ENCODE measurements at regions not wholly inside any gene's neighbourhood (a gene's known extent, or its start where the extent isn't known, plus 50 kb on each side); places are given as distances from the start of the nearest gene placed in this dataset.

DNA sequence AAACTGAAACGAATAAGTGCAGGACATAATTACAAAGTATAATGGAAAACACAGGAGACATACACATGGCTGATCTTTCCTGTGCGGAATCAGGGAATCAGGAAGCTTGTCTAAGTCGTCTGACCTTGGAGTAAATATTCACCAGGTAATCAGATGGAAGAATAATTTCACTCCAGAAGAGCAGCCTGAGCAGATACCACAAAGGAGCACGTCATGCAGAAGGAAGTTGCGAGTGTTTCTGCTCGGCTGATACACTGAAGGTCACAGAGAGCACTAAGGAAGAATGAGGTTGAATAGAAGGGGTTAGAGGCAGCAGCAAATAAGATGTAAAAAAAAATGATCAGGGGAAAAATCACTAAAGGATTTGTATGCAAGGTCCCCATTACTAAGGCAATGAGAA lies 122.3 kb upstream of the GPC6 start:
- Mint-ChIP-seq H3K4me3 (no peak overlapping the region), H3K9me3 (peaks cover 0 to 1% (median 0%) of the 10 kb centered on the region in 7 donors), H3K36me3 (no peaks in the 10 kb centered on the region), H3K27me3 (no peaks in the 10 kb centered on the region), H3K4me1 (no peaks in the 10 kb centered on the region), H3K27ac (no peak overlapping the region)
- DNase-seq (no peak), ATAC-seq (ENCODE audit: low read depth in 2 of 2) (no peak)

DNA sequence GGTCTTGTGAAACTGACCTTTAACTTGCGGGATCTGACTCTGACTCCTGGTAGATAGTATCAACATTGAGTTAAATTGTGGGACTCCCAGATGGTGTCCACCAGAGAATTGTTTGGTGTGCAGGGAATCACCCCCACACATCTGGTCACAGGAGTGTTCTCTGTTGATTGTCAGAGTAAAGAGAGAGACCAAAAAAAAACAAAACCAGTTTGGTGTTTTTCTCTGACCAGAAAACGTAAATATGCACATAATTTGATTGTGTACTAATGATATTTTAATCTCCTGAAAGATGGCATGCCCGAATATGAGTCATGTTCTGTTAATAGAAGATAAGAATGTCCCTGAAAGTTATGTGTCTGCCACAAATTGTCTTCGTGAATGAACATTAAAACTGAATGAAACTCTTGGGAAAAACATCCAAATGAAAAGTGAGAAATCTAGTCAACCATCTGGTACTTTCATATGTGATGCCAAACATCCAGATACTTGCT lies 118.5 kb upstream of the GPC6 start:
- ATAC-seq (ENCODE audit: low read depth in 2 of 2) (no peak), DNase-seq (no peak)
- Mint-ChIP-seq H3K4me3 (no peak overlapping the region), H3K4me1 (no peaks in the 10 kb centered on the region), H3K9me3 (peaks cover 0 to 2% (median 0%) of the 10 kb centered on the region in 7 donors), H3K27me3 (no peaks in the 10 kb centered on the region), H3K27ac (no peak overlapping the region), H3K36me3 (no peaks in the 10 kb centered on the region)

DNA sequence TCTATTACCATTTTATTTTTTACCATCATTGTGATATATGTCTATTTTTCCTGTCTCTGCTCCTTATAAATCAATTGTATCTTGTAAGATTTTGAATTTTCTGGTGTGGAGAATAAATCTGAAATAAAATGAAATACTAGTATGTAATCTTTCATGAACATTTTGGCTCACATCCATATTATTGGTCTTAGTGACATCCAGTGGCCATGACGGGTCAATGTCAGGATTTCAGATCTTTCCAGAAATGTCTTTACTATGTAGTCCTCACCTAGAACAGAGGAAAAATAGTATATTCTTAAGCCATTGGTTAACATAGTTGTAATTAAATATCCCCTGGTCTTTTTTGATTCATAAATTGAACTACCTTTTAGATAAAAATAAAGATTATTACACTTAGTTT lies 109.8 kb upstream of the GPC6 start:
- H3K9me3 Mint-ChIP-seq: peaks cover 0 to 13% (median 4%) of the 10 kb centered on the region in 7 donors
- DNase-seq (no peak), ATAC-seq (ENCODE audit: low read depth in 2 of 2) (no peak)
- H3K4me3 Mint-ChIP-seq: no peak overlapping the region
- no peak overlapping the region for H3K27ac Mint-ChIP-seq
- no peaks in the 10 kb centered on the region for H3K27me3 Mint-ChIP-seq
- H3K4me1 Mint-ChIP-seq: no peaks in the 10 kb centered on the region
- H3K36me3 Mint-ChIP-seq: peaks cover 0 to 7% of the 10 kb centered on the region in 2 donors

DNA sequence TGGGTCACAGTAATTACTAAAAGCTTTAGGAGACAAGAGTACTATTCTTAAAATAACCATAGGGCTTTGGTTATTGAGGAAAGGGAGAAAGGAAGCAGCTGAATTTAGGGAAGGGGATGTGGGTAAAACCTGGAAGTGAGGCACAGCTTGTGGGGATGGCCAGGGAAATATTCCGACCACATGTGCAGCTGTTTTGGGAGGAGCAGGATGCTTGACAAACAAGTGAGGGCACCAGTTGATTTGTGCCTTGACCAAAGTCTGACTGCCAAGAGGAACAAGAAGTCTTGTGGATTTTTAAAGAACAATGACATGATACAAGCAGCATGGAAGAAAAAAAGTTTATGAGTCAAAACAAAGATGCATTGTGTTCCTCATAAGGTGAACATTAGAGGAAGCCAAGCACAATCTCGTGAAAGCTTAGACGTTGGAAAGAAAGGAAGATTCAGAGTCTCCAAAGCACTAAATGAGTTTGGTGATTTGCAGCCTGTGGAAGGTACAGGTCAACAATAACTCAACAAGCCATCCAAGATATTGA lies 108.5 kb upstream of the GPC6 start:
- Mint-ChIP-seq H3K27ac (no peak overlapping the region), H3K27me3 (no peaks in the 10 kb centered on the region), H3K4me1 (no peaks in the 10 kb centered on the region), H3K36me3 (peaks cover 0 to 7% of the 10 kb centered on the region in 2 donors), H3K9me3 (peaks cover 0 to 13% (median 5%) of the 10 kb centered on the region in 7 donors), H3K4me3 (no peak overlapping the region)
- DNase-seq (no peak), ATAC-seq (ENCODE audit: low read depth in 2 of 2) (no peak)

DNA sequence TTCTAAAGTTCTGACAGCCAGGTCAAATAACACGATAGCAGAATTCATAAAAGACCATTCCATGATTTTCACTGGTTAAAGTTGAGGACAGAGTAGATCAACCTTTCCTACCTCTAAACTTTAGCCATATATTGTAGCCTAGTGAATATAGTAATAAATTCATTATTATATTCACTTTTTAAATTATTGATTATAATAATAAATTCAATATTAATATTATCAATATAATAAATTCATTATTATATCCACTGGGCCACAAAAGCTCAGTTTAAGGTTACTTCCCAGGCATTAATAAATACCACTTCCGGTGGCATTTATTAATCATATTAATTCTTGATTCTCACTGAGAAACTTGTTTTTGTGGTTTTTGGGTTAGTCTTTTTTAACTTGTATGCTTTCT lies 85.7 kb upstream of the GPC6 start:
- Mint-ChIP-seq H3K27me3 (no peaks in the 10 kb centered on the region), H3K9me3 (peaks cover 0 to 6% (median 2%) of the 10 kb centered on the region in 7 donors), H3K4me1 (no peaks in the 10 kb centered on the region), H3K27ac (no peak overlapping the region), H3K4me3 (no peak overlapping the region), H3K36me3 (no peaks in the 10 kb centered on the region)
- no peak for DNase-seq
- no peak for ATAC-seq (ENCODE audit: low read depth in 2 of 2)

DNA sequence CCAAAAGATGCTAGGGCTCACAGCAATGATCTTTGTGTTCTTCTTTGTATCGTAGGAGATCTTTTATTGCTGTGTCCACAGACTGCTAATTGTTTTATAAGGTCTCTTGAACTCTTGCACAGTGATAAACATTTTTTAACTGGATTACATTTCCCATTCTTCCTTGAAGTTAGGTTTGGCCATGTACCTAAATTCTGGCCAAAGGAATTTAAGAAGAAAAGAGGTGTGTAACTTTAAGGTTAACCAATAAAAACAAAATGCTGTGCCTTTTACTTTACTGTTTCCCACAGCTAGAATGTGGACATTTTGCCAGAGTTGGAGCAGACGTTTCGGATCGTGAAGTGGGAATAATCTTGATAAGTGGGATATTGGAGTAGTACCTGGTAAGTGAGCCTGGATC lies 82.6 kb upstream of the GPC6 start:
- no peak for ATAC-seq (ENCODE audit: low read depth in 2 of 2)

DNA sequence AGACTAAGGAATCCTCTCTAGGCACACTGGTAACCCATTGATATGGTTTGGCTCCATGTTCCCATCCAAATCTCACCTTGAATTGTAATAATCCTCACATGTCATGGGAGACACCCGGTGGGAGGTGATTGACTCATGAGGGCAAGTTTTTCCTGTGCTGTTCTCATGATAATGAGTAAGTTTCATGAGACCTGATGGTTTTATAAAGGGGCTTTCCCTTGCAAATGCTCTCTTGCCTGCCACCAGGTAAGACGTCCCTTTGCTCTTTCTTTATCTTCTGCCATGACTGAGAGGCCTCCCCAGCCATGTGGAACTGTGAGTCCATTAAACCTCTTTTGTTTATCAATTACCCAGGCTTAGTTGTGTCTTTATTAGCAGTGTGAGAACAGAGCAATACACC lies 81.4 kb upstream of the GPC6 start:
- no peak overlapping the region for H3K27ac Mint-ChIP-seq
- ATAC-seq (ENCODE audit: low read depth in 2 of 2): no peak
- no peak for DNase-seq
- H3K9me3 Mint-ChIP-seq: peaks cover 0 to 16% (median 8%) of the 10 kb centered on the region in 7 donors
- no peaks in the 10 kb centered on the region for H3K27me3 Mint-ChIP-seq
- no peaks in the 10 kb centered on the region for H3K4me1 Mint-ChIP-seq
- H3K4me3 Mint-ChIP-seq: no peak overlapping the region
- no peaks in the 10 kb centered on the region for H3K36me3 Mint-ChIP-seq

More for the DNA sequence above, 82.6 kb upstream of the GPC6 start:
- no peak for DNase-seq
- Mint-ChIP-seq H3K27ac (no peak overlapping the region), H3K9me3 (peaks cover 0 to 13% (median 7%) of the 10 kb centered on the region in 7 donors), H3K4me1 (no peaks in the 10 kb centered on the region), H3K4me3 (no peak overlapping the region), H3K27me3 (no peaks in the 10 kb centered on the region), H3K36me3 (no peaks in the 10 kb centered on the region)

DNA sequence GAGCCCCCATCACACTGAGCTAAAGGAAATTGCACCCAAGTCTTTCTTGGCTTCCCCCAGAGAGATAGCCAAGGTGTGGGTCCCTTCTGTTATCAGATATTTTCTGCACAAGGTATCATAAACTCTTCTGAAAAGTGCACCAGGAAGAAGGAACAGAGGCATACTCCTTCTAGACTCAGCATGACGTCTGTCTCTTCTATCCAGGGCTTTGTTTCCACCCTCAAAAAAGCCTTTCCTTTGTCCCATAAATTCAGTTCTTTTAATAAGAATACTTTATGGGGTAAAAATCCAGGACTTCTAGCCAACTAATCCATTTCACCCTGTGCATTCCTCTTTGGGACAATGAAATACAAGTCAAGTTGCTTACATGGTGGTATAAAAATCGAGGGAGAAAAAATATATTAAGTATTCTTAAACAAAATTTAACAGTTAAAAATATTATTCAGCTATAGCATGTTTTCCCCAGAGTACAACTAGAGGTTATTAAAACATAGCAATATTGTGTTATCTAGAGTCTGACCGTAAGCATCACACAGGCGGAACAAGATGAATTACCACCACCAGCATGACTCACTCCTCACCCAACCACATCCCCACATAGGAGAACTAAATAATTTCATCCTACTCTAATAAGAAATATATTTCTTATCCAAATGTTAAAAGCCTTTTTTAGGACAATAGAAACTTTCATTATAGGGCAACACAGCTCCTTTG lies 79.9 kb upstream of the GPC6 start:
- Mint-ChIP-seq H3K9me3 (peaks cover 0 to 16% (median 8%) of the 10 kb centered on the region in 7 donors), H3K27me3 (no peaks in the 10 kb centered on the region), H3K4me3 (no peak overlapping the region), H3K36me3 (no peaks in the 10 kb centered on the region), H3K27ac (no peak overlapping the region), H3K4me1 (no peaks in the 10 kb centered on the region)
- ATAC-seq (ENCODE audit: low read depth in 2 of 2): no peak
- DNase-seq: no peak

DNA sequence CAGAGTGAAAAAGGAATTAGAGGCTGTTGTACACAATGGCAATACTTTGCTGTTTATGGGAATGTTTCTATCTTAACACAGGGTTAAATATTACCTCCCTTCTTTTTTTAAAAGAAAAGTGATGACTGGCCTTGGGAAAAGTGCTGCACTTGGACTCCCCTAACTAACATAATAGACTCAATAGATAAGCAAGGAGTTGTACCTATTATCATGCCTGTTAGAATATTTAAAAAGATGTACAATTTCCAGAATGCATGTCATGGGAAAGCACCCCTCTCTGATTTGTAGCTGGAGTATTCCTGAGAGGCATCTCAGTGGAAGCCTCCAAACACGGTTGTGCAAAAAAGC lies 79.3 kb upstream of the GPC6 start:
- DNase-seq: no peak
- Mint-ChIP-seq H3K4me1 (no peaks in the 10 kb centered on the region), H3K4me3 (no peak overlapping the region), H3K27ac (no peak overlapping the region), H3K9me3 (peaks cover 2 to 16% (median 8%) of the 10 kb centered on the region in 7 donors), H3K36me3 (no peaks in the 10 kb centered on the region), H3K27me3 (no peaks in the 10 kb centered on the region)
- no peak for ATAC-seq (ENCODE audit: low read depth in 2 of 2)

DNA sequence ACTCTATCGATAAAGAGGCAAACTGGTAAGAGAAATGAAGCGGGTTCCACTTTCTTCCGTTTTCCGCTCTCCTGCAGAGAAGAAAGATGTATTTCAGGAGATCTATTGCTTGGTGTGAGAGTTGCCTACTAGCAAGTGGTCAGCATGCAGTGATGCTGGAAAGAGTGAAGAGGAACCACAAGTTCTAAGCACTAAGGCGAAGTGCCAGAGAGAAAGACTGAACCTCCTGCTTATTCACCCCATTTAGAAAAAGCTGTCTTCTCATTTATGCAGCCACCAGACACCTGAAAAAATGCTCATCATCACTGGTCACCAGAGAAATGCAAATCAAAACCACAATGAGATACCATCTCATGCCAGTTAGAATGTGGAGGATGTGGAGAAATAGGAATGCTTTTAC lies 78.7 kb upstream of the GPC6 start:
- ATAC-seq (ENCODE audit: low read depth in 2 of 2) (no peak), DNase-seq (no peak)
- H3K27me3 Mint-ChIP-seq: no peaks in the 10 kb centered on the region
- H3K9me3 Mint-ChIP-seq: peaks cover 6 to 16% (median 8%) of the 10 kb centered on the region in 7 donors
- no peaks in the 10 kb centered on the region for H3K36me3 Mint-ChIP-seq
- no peak overlapping the region for H3K4me3 Mint-ChIP-seq
- no peaks in the 10 kb centered on the region for H3K4me1 Mint-ChIP-seq
- no peak overlapping the region for H3K27ac Mint-ChIP-seq

DNA sequence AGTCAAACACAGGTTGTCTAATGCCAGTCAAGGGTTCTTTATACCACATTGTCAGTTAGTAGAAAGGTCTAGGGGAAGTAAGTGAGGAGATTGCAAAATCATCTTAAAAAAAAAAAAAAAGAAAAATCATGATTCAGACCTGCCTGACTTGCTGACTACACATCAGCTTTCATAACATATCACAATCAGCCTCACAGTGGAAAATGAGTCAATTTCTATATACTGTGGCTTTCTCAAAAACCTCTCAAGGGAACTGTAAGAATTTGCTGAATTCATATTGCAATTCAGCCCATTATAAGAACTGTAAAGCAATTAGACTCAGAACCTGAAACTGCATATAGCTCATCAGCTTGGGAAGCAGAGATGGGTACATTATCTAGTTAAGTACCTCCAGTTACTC lies 75.3 kb upstream of the GPC6 start:
- no peak overlapping the region for H3K27ac Mint-ChIP-seq
- H3K27me3 Mint-ChIP-seq: no peaks in the 10 kb centered on the region
- no peak overlapping the region for H3K4me3 Mint-ChIP-seq
- DNase-seq (no peak), ATAC-seq (ENCODE audit: low read depth in 2 of 2) (no peak)
- no peaks in the 10 kb centered on the region for H3K4me1 Mint-ChIP-seq
- no peaks in the 10 kb centered on the region for H3K36me3 Mint-ChIP-seq
- peaks cover 6 to 16% (median 8%) of the 10 kb centered on the region in 7 donors for H3K9me3 Mint-ChIP-seq

DNA sequence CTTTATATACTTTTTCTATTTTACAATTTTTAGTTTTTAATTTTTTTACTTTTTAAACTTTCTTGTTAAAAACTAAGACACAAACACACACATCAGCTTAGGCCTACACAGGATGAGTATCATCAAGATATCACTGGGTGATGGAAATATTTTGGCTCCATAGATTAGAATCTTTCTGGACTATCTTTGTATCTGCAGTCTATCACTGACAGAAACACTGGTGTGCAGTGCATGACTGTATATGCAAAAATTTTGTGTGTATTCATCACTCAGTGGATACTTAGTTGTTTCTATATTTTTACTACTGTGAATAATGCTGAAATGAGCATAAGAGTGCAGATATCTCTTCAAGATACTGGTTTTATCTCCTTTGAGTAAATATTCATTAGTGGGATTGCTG lies 68.0 kb upstream of the GPC6 start:
- no peaks in the 10 kb centered on the region for H3K4me1 Mint-ChIP-seq
- peaks cover 0 to 14% (median 3%) of the 10 kb centered on the region in 7 donors for H3K9me3 Mint-ChIP-seq
- no peak overlapping the region for H3K27ac Mint-ChIP-seq
- no peaks in the 10 kb centered on the region for H3K27me3 Mint-ChIP-seq
- DNase-seq (no peak), ATAC-seq (ENCODE audit: low read depth in 2 of 2) (no peak)
- no peaks in the 10 kb centered on the region for H3K36me3 Mint-ChIP-seq
- no peak overlapping the region for H3K4me3 Mint-ChIP-seq

DNA sequence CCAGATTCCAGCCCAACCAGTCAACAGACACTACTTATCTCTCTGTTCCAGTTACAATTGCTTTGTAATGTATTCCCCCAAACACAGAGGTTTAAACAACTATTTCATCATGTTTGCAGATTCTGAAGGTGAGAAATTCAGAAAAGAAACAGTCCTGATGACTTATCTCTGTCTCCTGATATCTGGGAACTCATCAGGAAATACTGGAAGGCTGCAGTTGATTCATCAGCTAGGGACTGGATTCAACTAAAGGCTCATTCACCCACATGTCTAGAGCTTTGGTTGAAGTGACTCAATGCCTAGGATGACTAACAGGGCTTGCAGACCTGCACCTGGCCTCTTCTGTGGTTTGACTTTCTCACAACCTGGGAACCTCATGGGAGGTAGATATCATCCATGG lies 56.6 kb upstream of the GPC6 start:
- H3K27me3 Mint-ChIP-seq: no peaks in the 10 kb centered on the region
- no peak overlapping the region for H3K4me3 Mint-ChIP-seq
- DNase-seq (no peak), ATAC-seq (ENCODE audit: low read depth in 2 of 2) (no peak)
- peaks cover 0 to 15% (median 3%) of the 10 kb centered on the region in 7 donors for H3K9me3 Mint-ChIP-seq
- no peaks in the 10 kb centered on the region for H3K4me1 Mint-ChIP-seq
- peaks cover 0 to 1% of the 10 kb centered on the region in 2 donors for H3K36me3 Mint-ChIP-seq
- no peak overlapping the region for H3K27ac Mint-ChIP-seq

DNA sequence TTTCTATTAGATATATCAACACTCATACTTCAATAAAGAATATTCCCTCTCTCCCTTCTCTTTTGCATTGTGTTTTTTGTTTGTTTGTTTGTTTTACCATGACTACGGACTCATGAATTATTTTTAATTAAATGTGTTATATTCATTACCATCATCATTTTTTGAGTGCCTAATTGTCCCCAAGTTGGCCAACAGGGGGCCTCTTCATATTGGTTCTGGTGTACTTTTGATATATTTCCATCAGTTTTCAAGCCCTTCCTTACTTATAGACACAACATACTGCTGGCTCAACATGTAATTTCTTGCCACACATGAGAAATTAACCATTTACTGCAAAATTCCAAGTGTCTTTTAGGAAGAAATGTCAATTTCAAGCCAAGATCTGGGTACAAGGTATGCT lies 54.5 kb upstream of the GPC6 start:
- Mint-ChIP-seq H3K9me3 (peaks cover 0 to 25% (median 7%) of the 10 kb centered on the region in 7 donors), H3K27me3 (no peaks in the 10 kb centered on the region), H3K27ac (no peak overlapping the region), H3K4me1 (no peaks in the 10 kb centered on the region), H3K36me3 (peaks cover 0 to 9% of the 10 kb centered on the region in 2 donors), H3K4me3 (no peak overlapping the region)
- DNase-seq (no peak), ATAC-seq (ENCODE audit: low read depth in 2 of 2) (no peak)
